ENCODE measurements at regions not wholly inside any gene's neighbourhood (a gene's known extent, or its start where the extent isn't known, plus 50 kb on each side); places are given as distances from the start of the nearest gene placed in this dataset.

DNA sequence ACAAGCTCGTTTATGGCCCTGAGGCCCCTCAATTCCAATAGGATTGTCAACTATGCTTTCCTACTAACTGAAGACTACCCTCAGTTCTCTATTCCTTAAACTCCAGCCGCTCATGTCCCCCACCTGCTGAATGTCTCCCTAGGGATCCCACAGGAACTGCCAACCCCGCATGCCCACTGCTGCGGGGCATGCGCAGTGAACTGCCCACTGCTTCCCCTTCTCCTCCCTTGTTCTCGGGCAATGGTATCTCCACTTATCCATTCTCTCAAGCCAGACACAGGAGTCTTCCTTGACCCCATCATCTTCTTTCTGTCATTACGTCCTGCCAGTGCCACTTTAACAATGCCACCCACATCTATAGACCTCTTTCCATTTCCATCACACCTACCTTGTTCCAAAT, 90.0 kb downstream of the FGF18 start:
- no peak for DNase-seq (ENCODE audit: low read depth)

DNA sequence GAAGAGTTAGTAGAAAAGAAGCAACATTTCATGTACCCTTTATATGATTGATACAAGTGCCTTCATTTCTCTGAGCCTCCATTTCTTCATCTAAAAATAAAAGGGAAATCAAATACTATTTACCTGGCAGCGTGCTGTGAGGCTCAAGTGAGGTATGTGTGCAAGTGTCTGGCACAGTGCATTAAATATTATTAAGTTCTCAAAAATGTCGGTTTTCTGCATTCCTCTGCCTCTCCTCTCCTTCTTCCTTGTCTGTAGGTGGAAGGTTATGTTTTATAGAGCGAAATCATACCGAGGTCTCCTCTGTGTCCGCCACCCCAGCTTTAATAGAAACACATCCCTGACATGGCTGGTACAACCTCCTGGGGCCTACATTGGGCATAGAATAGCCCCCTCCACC, 93.0 kb downstream of the FGF18 start:
- DNase-seq (ENCODE audit: low read depth) = no peak

GRCh38 chr5:171513591-171513990, 94.1 kb downstream of the FGF18 start:
- DNase-seq (ENCODE audit: low read depth) = no peak

DNA sequence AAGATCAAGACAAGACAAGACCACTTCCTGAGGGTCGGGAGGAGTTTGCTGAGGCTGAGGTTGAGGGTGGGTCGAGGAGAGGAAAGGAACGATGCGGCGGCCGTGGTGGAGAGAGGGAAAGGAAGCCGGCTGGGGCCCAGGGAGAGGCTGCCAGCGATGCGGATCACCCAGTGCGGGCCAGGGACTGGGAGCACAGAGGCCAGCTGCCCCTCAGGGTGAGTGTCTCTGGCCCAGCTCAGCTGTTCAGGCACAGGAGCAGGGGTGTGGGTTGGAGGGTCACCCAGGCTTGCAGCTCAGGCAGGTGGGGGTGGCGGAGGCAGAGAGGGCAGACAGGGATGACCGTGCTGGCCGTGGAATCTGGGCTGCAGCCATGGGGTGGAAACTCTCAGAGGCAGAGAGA, 99.5 kb downstream of the FGF18 start:
- DNase-seq (ENCODE audit: low read depth) = no peak

DNA sequence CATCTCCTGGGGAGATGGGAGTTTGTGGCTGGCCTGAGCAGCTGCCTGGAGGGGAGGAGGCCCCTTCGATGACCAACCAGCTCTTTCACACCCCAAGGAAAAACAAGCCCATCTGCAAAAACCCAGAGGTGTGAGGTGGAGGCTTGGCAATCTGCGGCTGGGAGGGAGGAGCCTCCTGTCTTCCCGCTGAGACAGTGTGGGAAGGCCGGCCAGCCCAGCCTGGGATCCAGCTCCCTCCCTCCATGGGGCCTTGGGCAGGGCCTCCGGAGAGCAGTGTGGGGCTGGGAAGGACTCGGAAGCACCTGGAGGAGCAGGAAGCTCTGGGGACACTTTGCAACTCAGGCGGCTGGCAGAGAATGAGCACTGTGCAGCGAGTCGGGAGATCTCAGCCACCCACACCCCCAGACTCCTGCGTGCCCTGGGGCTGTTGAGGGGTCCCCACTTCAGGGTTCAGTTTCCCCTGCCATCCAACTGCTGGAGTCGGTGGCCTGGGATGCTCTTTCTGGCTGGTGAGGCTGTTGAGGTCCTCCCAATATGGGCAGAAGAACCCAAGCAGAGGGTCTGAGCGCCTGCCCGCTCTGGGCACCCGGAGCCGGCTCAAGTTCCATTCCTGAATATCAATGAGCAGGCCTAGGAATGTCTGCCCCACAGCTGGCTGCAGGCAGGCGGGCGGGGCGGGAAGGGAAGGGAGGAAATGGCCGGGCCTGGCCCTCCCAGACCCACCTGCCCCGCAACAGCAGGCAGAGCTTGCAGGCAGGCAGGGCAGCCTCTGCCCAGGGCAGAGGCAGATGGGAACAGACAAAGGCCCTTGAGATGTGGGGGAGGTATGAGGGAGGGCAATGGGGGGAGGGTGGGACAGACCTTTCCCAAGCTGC, 101.1 kb downstream of the FGF18 start:
- no peak for DNase-seq (ENCODE audit: low read depth)

- peak; percentile 85 for DNase-seq (ENCODE audit: low read depth)
Measured at GRCh38 chr5:171521219-171521633, 101.8 kb downstream of the FGF18 start.

DNA sequence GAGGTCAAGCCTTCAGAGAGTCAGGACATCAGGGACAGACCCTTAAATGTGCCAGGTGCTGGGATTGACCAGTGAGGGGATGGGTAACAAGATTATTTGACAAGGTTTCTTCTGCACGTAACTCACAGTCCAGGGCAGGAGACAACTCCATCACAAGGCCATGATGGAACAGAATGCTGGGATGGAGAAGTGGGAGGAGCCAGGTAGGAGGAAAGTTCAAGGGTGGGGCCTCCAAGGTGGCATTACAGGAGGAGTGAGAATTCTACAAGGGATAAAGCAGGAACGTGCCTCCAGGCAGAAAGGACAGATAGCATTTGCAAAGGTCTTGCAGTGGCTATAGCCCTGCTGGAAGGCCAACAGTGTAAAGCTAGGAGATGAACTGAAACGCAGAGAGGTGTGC, 102.2 kb downstream of the FGF18 start:
- no peak for DNase-seq (ENCODE audit: low read depth)

DNA sequence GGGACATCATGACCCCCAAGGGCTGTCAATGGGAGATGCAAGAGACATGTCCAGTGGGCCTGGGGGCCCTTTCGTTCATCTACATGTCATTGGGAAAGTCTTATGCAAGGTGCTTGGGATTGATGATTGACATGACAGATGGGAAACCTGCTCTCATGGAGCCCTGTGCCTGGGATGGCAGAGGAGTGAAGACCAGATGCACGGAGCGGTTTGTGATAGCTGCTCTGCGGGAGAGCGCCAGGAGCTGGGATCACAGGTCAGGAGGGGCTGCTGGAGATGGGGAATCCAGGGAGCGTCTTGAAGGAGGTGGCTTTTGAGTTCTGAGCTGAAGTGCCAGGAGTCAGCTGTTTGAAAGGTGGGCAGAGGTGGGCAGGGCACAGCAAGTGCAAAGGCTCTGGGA, 104.3 kb downstream of the FGF18 start:
- no peak for DNase-seq (ENCODE audit: low read depth)

DNA sequence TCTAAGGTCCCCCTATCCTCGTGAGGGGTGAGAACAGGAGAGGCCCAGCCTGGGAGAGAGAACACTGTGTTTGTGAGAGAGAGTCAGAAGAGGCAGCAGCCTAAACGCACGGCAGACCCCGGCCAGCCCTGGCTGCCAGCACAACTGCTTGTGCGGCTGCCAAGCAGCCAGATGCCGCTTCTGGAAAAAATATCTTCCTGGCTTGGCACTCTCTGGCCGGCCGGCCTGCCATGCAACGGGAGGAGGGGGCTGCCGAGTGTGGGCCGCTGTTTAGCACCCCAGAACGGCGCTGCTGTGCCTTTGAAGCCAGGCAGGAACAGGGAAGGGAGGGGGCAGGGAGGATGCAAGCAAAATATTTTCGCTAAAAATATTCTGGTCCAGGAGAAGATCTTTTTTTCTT, 105.0 kb downstream of the FGF18 start:
- no peak for DNase-seq (ENCODE audit: low read depth)

- DNase-seq (ENCODE audit: low read depth) = no peak
Measured at GRCh38 chr5:171525085-171525484, 105.6 kb downstream of the FGF18 start.

- DNase-seq (ENCODE audit: low read depth) = no peak
Measured at GRCh38 chr5:171528036-171528435, 108.6 kb downstream of the FGF18 start.

- DNase-seq (ENCODE audit: low read depth) = no peak
Measured at GRCh38 chr5:171528865-171529614, 109.6 kb downstream of the FGF18 start.

- no peak for DNase-seq (ENCODE audit: low read depth)
Measured at GRCh38 chr5:171531638-171532037, 112.2 kb downstream of the FGF18 start.

GRCh38 chr5:171533153-171533552, 113.7 kb downstream of the FGF18 start:
- DNase-seq (ENCODE audit: low read depth) = no peak

GRCh38 chr5:171534043-171534895, 114.8 kb downstream of the FGF18 start:
- DNase-seq (ENCODE audit: low read depth) = no peak

DNA sequence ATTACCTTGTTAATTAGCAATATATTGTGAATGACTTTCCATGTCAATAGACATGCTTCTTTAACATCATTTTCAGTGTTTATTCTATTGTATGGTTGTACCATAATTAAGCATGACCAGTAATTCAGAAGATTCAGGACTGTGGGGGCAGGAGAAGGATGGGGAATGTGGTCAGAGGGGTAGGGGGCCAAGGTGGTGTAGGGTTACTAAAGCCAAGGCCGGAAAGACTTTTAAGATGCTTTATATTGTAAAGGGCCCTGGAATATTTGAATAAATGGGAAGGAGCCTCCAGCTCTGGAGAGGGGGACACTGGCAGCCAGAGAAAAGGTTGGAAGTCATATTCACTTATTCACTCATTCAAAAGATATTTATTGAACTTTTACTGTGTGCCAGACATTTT, 115.7 kb downstream of the FGF18 start:
- DNase-seq (ENCODE audit: low read depth) = no peak

- no peak for DNase-seq (ENCODE audit: low read depth)
Measured at GRCh38 chr5:171537070-171537849, 117.8 kb downstream of the FGF18 start.

- no peak for DNase-seq (ENCODE audit: low read depth)
Measured at GRCh38 chr5:171537923-171538537, 118.6 kb downstream of the FGF18 start.

DNA sequence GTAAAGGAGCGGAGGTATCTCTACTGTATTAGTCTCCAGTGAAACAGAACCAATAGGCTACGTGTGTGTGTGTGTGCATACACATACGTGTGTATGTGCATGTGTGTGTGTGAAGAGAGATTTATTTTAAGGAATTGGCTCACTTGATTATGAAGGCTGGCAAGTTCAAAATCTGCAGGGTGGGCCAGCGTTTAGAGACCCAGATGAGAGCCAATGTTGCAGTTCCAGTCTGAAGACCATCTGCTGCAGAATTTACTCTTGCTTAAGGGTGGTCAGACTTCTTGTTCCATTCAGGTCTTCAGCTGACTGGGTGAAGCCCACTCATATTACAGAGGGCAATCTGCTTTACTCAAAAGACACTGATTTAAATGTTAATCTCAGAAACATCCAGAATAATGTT, 119.2 kb downstream of the FGF18 start:
- no peak for DNase-seq (ENCODE audit: low read depth)

- DNase-seq (ENCODE audit: low read depth) = no peak
Measured at GRCh38 chr5:171540865-171541264, 121.4 kb downstream of the FGF18 start.

DNA sequence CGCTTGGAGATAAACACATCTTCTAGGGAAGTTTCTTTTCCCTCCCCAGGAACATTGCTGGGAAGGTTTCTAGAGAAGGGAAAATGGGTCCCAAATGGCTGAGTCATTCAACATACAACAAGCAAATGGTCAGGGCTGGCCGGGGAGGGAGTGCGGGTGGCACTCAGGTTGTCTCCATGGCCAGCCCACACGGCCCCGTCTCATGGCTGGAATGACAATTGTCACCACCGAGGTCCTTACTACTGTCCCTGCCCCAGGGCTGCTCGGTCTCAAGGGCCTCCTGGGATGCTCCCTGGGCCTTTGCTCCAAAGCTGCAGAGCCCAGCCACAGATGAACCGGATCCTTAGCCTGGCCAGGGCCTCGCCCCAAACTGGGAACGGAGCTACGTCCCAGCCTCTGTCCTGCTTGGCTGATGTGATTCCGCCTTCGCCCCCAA, 121.9 kb downstream of the FGF18 start:
- peak; percentile 27 for DNase-seq (ENCODE audit: low read depth)

All from stromal cell of bone marrow (primary cell).